ENCODE measurements at regions not wholly inside any gene's neighbourhood (a gene's known extent, or its start where the extent isn't known, plus 50 kb on each side); places are given as distances from the start of the nearest gene placed in this dataset.

DNA sequence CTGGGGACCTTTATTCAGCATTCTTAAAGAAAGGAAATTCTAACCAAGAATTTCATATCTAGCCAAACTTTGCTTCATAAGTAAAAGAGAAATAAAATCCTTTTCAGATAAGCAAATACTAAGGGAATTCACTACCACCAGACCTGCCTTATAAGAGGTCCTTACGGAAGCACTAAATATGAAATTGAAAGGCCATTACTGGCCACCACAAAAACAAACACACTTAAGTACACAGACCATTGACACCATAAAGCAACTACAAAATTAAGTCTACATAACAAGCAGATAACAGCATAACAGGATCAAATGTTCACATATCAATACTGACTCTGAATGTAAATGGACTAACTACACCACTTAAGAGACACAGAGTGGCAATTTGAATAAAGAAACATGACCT is 361.4 kb upstream of the POU5F2 start:
- no peak for TF ChIP-seq CTCF (IDR thresholded peaks at IDR 0.05)
- no peak for TF ChIP-seq POLR2A (IDR thresholded peaks at IDR 0.05)

All from uterus (tissue), 2 donors.